ENCODE measurements at regions not wholly inside any gene's neighbourhood (a gene's known extent, or its start where the extent isn't known, plus 50 kb on each side); places are given as distances from the start of the nearest gene placed in this dataset.

DNA sequence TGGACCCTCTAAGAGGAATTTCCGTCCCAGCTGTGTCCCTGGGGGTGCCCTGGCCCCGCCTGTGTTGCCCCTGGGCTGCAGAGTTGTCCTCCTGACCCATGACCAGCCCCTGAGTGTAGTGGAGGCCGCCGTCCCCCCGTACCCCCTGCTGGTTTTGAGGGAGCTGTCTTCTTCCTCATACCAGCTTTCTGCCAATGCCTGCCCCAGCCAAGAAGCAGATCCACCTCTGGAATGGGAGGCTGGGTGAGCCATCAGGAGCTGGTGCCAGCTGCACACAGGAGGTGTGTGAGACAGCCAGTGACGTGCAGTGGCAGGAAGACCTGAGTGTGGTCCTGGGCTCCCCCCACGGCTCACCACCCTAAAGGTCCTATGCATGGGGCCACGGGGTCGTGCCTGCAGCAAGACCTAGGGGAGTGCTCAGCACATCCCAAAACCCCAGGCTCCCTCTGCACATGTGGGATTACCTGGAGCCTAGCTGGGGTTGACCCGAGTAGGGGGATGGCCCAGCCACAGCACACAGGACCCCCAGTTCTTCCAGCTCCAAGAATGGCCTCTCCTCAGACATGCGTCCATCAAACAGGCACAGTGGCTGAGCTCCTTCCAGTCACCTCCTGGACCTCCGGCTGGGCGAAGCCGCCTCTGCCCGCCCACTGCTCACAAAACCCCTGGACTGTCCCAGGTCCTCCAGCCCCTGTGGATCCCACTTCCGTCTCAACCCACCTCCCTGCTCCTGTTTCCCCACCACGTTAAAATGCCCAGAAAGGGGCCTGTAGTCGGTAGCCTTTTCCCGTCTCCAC lies 647.6 kb downstream of the BRD1 start:
- DNase-seq: no peak

- DNase-seq: no peak
Measured at GRCh38 chr22:49179175-49179574, 648.5 kb downstream of the BRD1 start.

DNA sequence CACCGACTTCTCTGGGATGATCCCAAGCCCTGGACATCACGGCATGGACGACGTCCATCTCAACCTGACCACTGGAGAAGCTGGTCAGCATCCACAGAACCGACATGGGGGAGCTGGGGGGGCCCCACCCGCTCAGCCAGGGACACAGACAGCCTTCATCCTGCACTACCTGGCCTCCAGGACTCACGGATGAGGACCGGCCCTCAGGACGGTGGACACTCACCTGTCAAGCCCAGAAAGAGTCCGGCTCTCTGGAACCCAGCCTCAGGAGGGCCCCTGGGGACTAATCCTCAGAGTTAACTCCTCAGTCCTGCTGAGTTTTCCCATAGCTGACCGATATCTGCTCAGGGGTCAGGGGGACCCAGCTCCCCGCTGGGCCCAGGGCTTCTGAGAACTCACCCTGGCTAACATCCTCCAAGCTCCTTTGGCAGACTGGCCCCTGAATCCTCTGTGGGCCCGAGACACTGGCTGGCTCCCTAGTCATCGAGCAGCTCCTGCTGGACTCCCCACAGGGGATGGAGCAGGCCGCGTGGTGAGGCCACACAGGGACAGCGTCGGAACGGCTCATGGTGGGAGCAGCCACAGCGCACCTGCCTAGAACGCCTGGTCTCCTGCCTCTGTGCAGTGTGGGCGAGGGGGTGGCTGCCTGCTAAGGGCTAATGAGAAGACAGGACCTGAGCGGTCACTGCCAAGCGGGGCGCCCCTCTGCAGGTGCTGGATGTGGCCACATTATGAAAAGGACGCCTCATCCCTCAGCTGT lies 649.2 kb downstream of the BRD1 start:
- DNase-seq: no peak

GRCh38 chr22:49177666-49178065 lies 650.0 kb downstream of the BRD1 start:
- no peak for DNase-seq

DNA sequence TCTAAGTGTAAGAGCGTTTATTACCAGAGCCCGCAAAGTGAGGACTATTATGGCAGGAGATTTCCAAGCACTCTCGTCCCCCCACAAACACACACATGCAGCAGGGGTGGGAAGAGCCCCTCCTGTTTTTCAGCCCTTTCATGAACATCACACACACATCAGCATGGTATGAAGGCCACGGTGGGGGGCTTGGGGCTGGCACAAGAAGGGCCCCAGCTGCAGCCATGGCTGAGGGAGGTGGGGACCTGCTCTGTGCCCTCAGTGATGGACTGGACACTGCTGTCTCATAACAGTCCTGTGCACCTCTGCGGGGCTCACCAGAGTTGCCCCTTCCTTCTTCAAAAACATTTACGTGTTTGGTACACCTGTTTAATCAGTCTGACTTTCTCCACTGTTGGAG lies 650.7 kb downstream of the BRD1 start:
- DNase-seq: no peak

- no peak for DNase-seq
Measured at GRCh38 chr22:49170053-49170452, 657.6 kb downstream of the BRD1 start.

DNA sequence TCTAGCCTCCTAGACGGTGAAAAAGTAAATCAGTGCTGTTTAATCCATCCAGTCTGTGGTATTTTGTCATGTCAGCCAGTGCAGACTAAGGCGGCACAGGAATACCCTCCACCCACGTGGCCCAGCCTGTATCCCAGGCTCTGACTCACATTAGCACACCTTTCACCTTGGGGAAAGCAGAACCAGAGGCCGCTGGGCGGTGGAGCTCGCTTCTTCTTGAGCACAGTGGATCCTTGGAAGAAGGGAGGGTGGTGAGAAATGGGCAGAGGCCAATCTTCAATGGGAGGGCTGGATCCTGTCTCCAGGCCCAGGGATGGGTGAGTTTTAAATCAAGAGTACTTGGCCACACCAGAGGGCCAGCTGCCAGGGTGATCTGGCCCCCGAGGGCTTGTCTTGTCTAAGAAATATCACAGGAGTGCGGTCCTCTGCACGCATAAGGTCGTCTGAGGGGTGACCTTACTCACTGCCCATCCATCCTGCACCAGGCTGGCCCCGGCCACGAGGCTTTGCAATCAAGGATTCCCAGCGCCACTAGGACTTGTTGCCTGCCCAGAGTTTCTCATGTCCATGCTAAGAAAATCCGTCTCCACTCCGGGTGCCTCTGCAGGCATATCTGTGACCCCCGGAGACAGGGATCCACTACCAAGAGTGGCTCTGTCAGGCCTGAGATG lies 658.5 kb downstream of the BRD1 start:
- DNase-seq: no peak

- no peak for DNase-seq
Measured at GRCh38 chr22:49168219-49168813, 659.4 kb downstream of the BRD1 start.

GRCh38 chr22:49166746-49167145 lies 660.9 kb downstream of the BRD1 start:
- no peak for DNase-seq

DNA sequence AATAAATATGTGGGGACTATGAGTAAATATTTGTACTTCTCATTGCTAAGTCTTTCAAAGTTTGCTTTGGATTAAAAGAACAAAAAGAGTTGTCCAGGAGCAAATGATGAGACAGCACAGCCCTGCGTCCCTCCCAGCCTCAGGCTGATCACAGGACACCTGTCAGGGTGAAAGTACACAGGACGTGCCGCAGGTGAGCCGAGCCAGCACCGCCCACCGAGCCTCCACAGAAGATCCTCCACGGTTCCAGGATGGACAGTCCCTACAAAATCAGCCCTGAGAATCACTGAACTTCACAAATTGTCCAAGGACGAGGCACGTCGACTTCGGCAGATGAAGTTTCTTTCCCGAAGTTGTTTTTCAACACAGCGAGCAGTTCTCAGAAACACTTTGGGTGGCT lies 661.5 kb downstream of the BRD1 start:
- no peak for DNase-seq

GRCh38 chr22:49164773-49165320 lies 662.8 kb downstream of the BRD1 start:
- DNase-seq: no peak

- DNase-seq: no peak
Measured at GRCh38 chr22:49163960-49164690, 663.5 kb downstream of the BRD1 start.

DNA sequence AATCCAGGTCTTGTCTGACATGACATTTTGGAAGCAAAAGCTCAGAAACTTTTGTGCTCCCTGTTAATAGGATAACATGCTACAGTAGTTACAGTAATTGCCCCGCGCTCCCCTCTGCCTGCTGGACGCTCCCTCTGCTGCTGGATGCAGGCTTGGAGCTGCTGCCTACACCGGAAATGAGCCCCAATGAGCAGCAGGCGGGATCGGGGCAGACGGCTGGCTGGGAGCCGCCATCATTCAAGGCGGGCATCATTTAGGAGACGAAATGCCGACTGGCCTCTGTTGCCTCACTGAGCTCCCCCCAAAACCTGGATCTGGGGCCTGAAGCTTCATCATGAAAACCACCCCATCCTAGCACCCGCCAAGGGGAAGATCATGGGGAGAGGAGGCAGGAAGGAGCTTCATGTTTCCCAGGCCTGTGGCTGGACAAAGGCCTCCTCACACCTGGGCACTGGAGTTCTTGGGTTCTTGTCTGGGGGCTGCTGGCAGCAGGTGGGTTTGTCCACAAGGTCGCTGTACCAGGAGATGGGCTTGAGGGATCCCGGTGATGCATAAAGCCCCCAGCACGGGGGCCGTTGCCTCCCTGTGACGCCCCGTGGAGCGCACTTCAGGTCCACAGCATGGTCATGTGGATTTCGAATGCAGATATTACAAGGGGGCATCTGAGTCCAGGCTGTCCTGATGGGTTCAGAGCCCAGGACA lies 664.3 kb downstream of the BRD1 start:
- DNase-seq: no peak

DNA sequence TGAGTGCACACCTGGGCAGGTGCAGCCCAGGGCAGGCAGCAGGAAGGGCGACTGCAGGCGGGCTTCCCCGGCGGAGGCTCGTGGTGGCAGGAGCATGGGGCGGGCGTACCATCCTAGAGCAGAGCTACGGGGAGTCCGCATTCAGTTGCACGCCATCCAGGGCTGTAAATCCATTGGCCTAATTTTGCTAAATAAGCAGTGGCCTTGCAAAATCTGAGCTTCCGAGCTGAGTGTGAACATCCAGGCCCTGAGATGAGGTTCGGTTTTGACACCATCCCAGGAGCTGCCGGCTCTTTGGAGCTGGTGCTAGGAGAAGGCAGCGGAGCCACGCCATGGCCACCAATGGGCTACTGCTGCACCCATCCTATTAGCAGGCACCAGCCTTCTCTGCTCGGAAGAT lies 664.8 kb downstream of the BRD1 start:
- no peak for DNase-seq

GRCh38 chr22:49161002-49161850 lies 666.4 kb downstream of the BRD1 start:
- DNase-seq: no peak

GRCh38 chr22:49160261-49161001 lies 667.2 kb downstream of the BRD1 start:
- DNase-seq: no peak

- DNase-seq: no peak
Measured at GRCh38 chr22:49159711-49160110, 668.0 kb downstream of the BRD1 start.

DNA sequence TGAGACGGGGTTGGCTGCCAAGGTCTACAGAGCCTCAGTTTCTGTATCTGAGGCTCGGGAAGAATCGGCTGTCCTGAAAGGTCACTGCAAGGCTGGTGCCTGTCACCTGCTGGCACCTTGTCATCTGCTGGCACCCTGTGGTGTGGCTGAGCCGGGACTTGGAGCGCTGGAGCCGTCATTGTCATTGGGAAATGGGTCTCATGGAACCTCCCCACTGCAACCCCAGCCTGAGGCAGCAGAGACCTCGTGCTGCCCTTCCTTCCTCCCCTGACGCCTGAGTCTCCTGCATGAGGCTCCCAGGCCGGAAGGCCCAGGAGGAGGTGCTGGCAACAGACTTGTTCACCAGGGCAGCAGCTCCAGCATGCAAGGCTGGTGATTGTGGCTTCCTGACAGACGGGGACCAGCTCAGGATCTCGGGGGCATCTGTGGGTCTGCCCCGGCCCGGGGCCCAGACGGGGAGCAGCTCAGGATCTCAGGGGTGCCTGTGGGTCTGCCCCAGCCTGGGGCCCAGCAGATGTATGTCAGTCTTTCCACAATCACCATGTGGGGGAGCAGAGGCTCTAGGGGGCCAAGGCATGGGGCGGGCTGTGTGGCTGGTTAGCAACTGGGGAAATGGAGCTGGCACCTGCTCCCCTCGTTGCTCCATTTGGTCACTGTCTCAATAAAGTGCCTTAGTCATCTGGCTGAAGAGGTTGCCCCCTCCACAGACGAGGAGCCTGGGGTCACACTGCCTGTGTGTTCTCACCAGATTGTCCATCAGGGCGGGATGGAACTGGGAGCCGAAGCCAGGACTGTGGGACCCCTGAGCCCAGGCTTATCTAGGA lies 668.7 kb downstream of the BRD1 start:
- DNase-seq: no peak
